ENCODE measurements at regions not wholly inside any gene's neighbourhood (a gene's known extent, or its start where the extent isn't known, plus 50 kb on each side); places are given as distances from the start of the nearest gene placed in this dataset.
"Not testable (repeated sequence)": the region's sequence is repeated elsewhere in the genome, so short reads cannot be mapped to it uniquely, and the experiment has no call there.

GRCh38 chr2:41194230-41194629, 742.3 kb upstream of the SLC8A1 start:
- intact Hi-C loops (cut with micrococcal nuclease) = no loop called here
- no peak overlapping the region for H3K4me3 Mint-ChIP-seq
- no peaks in the 10 kb centered on the region for H3K36me3 Mint-ChIP-seq (ENCODE audit: low read depth)

GRCh38 chr2:41197781-41198180, 745.9 kb upstream of the SLC8A1 start:
- Mint-ChIP-seq H3K27me3 (no peaks in the 10 kb centered on the region), H3K27ac (no peak overlapping the region), H3K9me3 (peaks cover 9% of the 10 kb centered on the region), H3K4me3 (no peak overlapping the region), H3K4me1 (ENCODE audit: low read depth) (no peaks in the 10 kb centered on the region), H3K36me3 (ENCODE audit: low read depth) (no peaks in the 10 kb centered on the region)
- intact Hi-C loops (cut with micrococcal nuclease) = no loop called here

More at GRCh38 chr2:41194230-41194629, 742.3 kb upstream of the SLC8A1 start:
- Mint-ChIP-seq H3K27ac (no peak overlapping the region), H3K4me1 (ENCODE audit: low read depth) (no peaks in the 10 kb centered on the region), H3K27me3 (no peaks in the 10 kb centered on the region), H3K9me3 (peaks cover 9% of the 10 kb centered on the region)

- no peak overlapping the region for H3K27ac Mint-ChIP-seq
- peaks cover 9% of the 10 kb centered on the region for H3K9me3 Mint-ChIP-seq
- H3K4me3 Mint-ChIP-seq = no peak overlapping the region
- H3K36me3 Mint-ChIP-seq (ENCODE audit: low read depth) = no peaks in the 10 kb centered on the region
- H3K4me1 Mint-ChIP-seq (ENCODE audit: low read depth) = no peaks in the 10 kb centered on the region
- no peaks in the 10 kb centered on the region for H3K27me3 Mint-ChIP-seq
- intact Hi-C loops (cut with micrococcal nuclease) = no loop called here
These were observed 747.4 kb upstream of the SLC8A1 start for GRCh38 chr2:41199334-41199733.

- no peak overlapping the region for H3K4me3 Mint-ChIP-seq
- no peaks in the 10 kb centered on the region for H3K36me3 Mint-ChIP-seq (ENCODE audit: low read depth)
- H3K9me3 Mint-ChIP-seq = no peaks in the 10 kb centered on the region
- H3K27me3 Mint-ChIP-seq = no peaks in the 10 kb centered on the region
- intact Hi-C loops (cut with micrococcal nuclease) = no loop called here
- H3K27ac Mint-ChIP-seq = no peak overlapping the region
- H3K4me1 Mint-ChIP-seq (ENCODE audit: low read depth) = no peaks in the 10 kb centered on the region
These were observed 752.4 kb upstream of the SLC8A1 start for GRCh38 chr2:41204315-41204714.

- intact Hi-C loops (cut with micrococcal nuclease) = no loop called here
- H3K4me1 Mint-ChIP-seq (ENCODE audit: low read depth) = no peaks in the 10 kb centered on the region
- H3K9me3 Mint-ChIP-seq = no peaks in the 10 kb centered on the region
- H3K4me3 Mint-ChIP-seq = no peak overlapping the region
- H3K27ac Mint-ChIP-seq = no peak overlapping the region
- no peaks in the 10 kb centered on the region for H3K36me3 Mint-ChIP-seq (ENCODE audit: low read depth)
- no peaks in the 10 kb centered on the region for H3K27me3 Mint-ChIP-seq
These were observed 754.1 kb upstream of the SLC8A1 start for GRCh38 chr2:41206004-41206403.

- Mint-ChIP-seq H3K27me3 (no peaks in the 10 kb centered on the region), H3K4me1 (ENCODE audit: low read depth) (no peaks in the 10 kb centered on the region), H3K36me3 (ENCODE audit: low read depth) (no peaks in the 10 kb centered on the region), H3K27ac (no peak overlapping the region), H3K9me3 (no peaks in the 10 kb centered on the region), H3K4me3 (no peak overlapping the region)
- intact Hi-C loops (cut with micrococcal nuclease) = no loop called here
These were observed 755.7 kb upstream of the SLC8A1 start for GRCh38 chr2:41207578-41207977.

- H3K27ac Mint-ChIP-seq; H3K36me3 Mint-ChIP-seq (ENCODE audit: low read depth); H3K9me3 Mint-ChIP-seq; H3K27me3 Mint-ChIP-seq; H3K4me3 Mint-ChIP-seq; H3K4me1 Mint-ChIP-seq (ENCODE audit: low read depth); intact Hi-C loops (cut with micrococcal nuclease): not testable (repeated sequence)
These were observed 758.1 kb upstream of the SLC8A1 start for GRCh38 chr2:41210030-41210429.

GRCh38 chr2:41216978-41217377, 765.1 kb upstream of the SLC8A1 start:
- H3K27me3 Mint-ChIP-seq = no peaks in the 10 kb centered on the region
- intact Hi-C loops (cut with micrococcal nuclease) = no loop called here
- no peak overlapping the region for H3K4me3 Mint-ChIP-seq
- H3K36me3 Mint-ChIP-seq (ENCODE audit: low read depth) = no peaks in the 10 kb centered on the region
- no peak overlapping the region for H3K27ac Mint-ChIP-seq
- H3K9me3 Mint-ChIP-seq = peaks cover 43% of the 10 kb centered on the region
- H3K4me1 Mint-ChIP-seq (ENCODE audit: low read depth) = no peaks in the 10 kb centered on the region

GRCh38 chr2:41222593-41222992, 770.7 kb upstream of the SLC8A1 start:
- peaks cover 71% of the 10 kb centered on the region for H3K9me3 Mint-ChIP-seq
- H3K4me3 Mint-ChIP-seq = no peak overlapping the region
- no peaks in the 10 kb centered on the region for H3K36me3 Mint-ChIP-seq (ENCODE audit: low read depth)
- intact Hi-C loops (cut with micrococcal nuclease) = no loop called here
- H3K27ac Mint-ChIP-seq = no peak overlapping the region
- H3K27me3 Mint-ChIP-seq = no peaks in the 10 kb centered on the region
- H3K4me1 Mint-ChIP-seq (ENCODE audit: low read depth) = no peaks in the 10 kb centered on the region

- intact Hi-C loops (cut with micrococcal nuclease) = no loop called here
- Mint-ChIP-seq H3K4me1 (ENCODE audit: low read depth) (no peaks in the 10 kb centered on the region), H3K27ac (no peak overlapping the region), H3K27me3 (no peaks in the 10 kb centered on the region), H3K4me3 (no peak overlapping the region), H3K9me3 (peaks cover 46% of the 10 kb centered on the region), H3K36me3 (ENCODE audit: low read depth) (no peaks in the 10 kb centered on the region)
These were observed 782.2 kb upstream of the SLC8A1 start for GRCh38 chr2:41234093-41234492.

- no peaks in the 10 kb centered on the region for H3K27me3 Mint-ChIP-seq
- H3K4me3 Mint-ChIP-seq = no peak overlapping the region
- no peaks in the 10 kb centered on the region for H3K36me3 Mint-ChIP-seq (ENCODE audit: low read depth)
- peaks cover 22% of the 10 kb centered on the region for H3K9me3 Mint-ChIP-seq
- no peak overlapping the region for H3K27ac Mint-ChIP-seq
- H3K4me1 Mint-ChIP-seq (ENCODE audit: low read depth) = no peaks in the 10 kb centered on the region
- intact Hi-C loops (cut with micrococcal nuclease) = no loop called here
These were observed 789.6 kb upstream of the SLC8A1 start for GRCh38 chr2:41241325-41242000.

- Mint-ChIP-seq H3K4me3 (no peak overlapping the region), H3K27me3 (no peaks in the 10 kb centered on the region)
These were observed 790.1 kb upstream of the SLC8A1 start for GRCh38 chr2:41242001-41242331.

GRCh38 chr2:41267929-41268659, 779.7 kb upstream of the PKDCC start:
- no peaks in the 10 kb centered on the region for H3K36me3 Mint-ChIP-seq (ENCODE audit: low read depth)
- H3K9me3 Mint-ChIP-seq = no peaks in the 10 kb centered on the region
- no peak overlapping the region for H3K27ac Mint-ChIP-seq
- no peaks in the 10 kb centered on the region for H3K27me3 Mint-ChIP-seq
- intact Hi-C loops (cut with micrococcal nuclease) = no loop called here
- H3K4me1 Mint-ChIP-seq (ENCODE audit: low read depth) = no peaks in the 10 kb centered on the region
- H3K4me3 Mint-ChIP-seq = no peak overlapping the region

More at GRCh38 chr2:41242001-41242331, 790.1 kb upstream of the SLC8A1 start:
- Mint-ChIP-seq H3K36me3 (ENCODE audit: low read depth) (no peaks in the 10 kb centered on the region), H3K4me1 (ENCODE audit: low read depth) (no peaks in the 10 kb centered on the region), H3K9me3 (peaks cover 19% of the 10 kb centered on the region), H3K27ac (no peak overlapping the region)
- intact Hi-C loops (cut with micrococcal nuclease) = no loop called here

GRCh38 chr2:41283079-41283775, 764.6 kb upstream of the PKDCC start:
- no peaks in the 10 kb centered on the region for H3K36me3 Mint-ChIP-seq (ENCODE audit: low read depth)
- H3K9me3 Mint-ChIP-seq = peaks cover 6% of the 10 kb centered on the region
- H3K4me1 Mint-ChIP-seq (ENCODE audit: low read depth) = no peaks in the 10 kb centered on the region
- no peaks in the 10 kb centered on the region for H3K27me3 Mint-ChIP-seq
- H3K27ac Mint-ChIP-seq = no peak overlapping the region
- intact Hi-C loops (cut with micrococcal nuclease) = no loop called here
- H3K4me3 Mint-ChIP-seq = no peak overlapping the region
